Endodermal cell (in vitro differentiated cells): ENCODE measurements at regions not wholly inside any gene's neighbourhood (a gene's known extent, or its start where the extent isn't known, plus 50 kb on each side); places are given as distances from the start of the nearest gene placed in this dataset.

ENCODE experiments used
- DNase-seq: peaks from one replicate; pipeline ENCODE4 v3.0.0-alpha.2; 2017
- H3K27ac ChIP-seq: 2 replicates; pipeline ENCODE4 v1.5.1; 2013; ENCODE audit warnings: mild to moderate bottlenecking, low read depth, low read length, moderate library complexity
- H3K27me3 ChIP-seq: 2 replicates; pipeline ENCODE4 v1.6.1; 2013; ENCODE audit warnings: mild to moderate bottlenecking, low read length, moderate library complexity; ENCODE audit not compliant: insufficient read depth, control insufficient read depth, poor library complexity, severe bottlenecking
- H3K36me3 ChIP-seq: 2 replicates; pipeline ENCODE4 v1.7.0; 2013; ENCODE audit warnings: mild to moderate bottlenecking, low read length, moderate library complexity; ENCODE audit not compliant: control insufficient read depth, insufficient read depth
- H3K4me1 ChIP-seq: one replicate; pipeline ENCODE4 v1.7.0; 2013; ENCODE audit warnings: low read length; ENCODE audit not compliant: control insufficient read depth, insufficient read depth
- H3K4me3 ChIP-seq: 2 replicates; pipeline ENCODE4 v1.5.1; 2013; ENCODE audit warnings: mild to moderate bottlenecking, low read length, moderate library complexity
- H3K9ac ChIP-seq: 2 replicates; pipeline ENCODE4 v1.6.1; 2013; ENCODE audit warnings: mild to moderate bottlenecking, low read length, moderate library complexity; ENCODE audit not compliant: poor library complexity, severe bottlenecking; ENCODE audit errors: extremely low read depth
- H3K9me3 ChIP-seq: 2 replicates; pipeline ENCODE4 v1.6.1; 2013; ENCODE audit warnings: mild to moderate bottlenecking, low read length, moderate library complexity; ENCODE audit not compliant: control insufficient read depth
- H3K27ac Mint-ChIP-seq: 2 replicates; pipeline ENCODE4 v1.8.0; 2020; ENCODE audit warnings: mixed read lengths
- H3K27me3 Mint-ChIP-seq: 2 replicates; pipeline ENCODE4 v1.8.0; 2021; ENCODE audit warnings: mild to moderate bottlenecking, mixed read lengths; ENCODE audit not compliant: insufficient read depth
- H3K36me3 Mint-ChIP-seq: 2 replicates; pipeline ENCODE4 v1.8.0; 2020; ENCODE audit warnings: low read depth, mixed read lengths
- H3K4me1 Mint-ChIP-seq: 2 replicates; pipeline ENCODE4 v1.8.0; 2020; ENCODE audit warnings: mixed read lengths
- H3K4me3 Mint-ChIP-seq: 2 replicates; pipeline ENCODE4 v1.8.0; 2020; ENCODE audit warnings: mild to moderate bottlenecking, moderate library complexity, mixed read lengths
- H3K9me3 Mint-ChIP-seq: 2 replicates; pipeline ENCODE4 v1.8.0; 2020; ENCODE audit warnings: mild to moderate bottlenecking, mixed read lengths
- WGBS, 2 experiments: methylation state at CpG; one replicate each; pipeline versions ENCODE4 v1.1.5 to v1.1.7; 2013; ENCODE audit warnings: missing lambda C conversion rate in 2 of 2, mixed read lengths in 1 of 2; ENCODE audit not compliant: insufficient coverage in 1 of 2, insufficient read length in 1 of 2; 5-methylcytosine and 5-hydroxymethylcytosine counted together
- TF ChIP-seq, protein P1 (sequence below): fragments of 200-600 bp; sonication (generic); conservative IDR thresholded peaks from 2 replicates; pipeline ENCODE4 v1.5.0; 2021; ENCODE audit warnings: antibody characterized with exemption, mild to moderate bottlenecking

DNA sequence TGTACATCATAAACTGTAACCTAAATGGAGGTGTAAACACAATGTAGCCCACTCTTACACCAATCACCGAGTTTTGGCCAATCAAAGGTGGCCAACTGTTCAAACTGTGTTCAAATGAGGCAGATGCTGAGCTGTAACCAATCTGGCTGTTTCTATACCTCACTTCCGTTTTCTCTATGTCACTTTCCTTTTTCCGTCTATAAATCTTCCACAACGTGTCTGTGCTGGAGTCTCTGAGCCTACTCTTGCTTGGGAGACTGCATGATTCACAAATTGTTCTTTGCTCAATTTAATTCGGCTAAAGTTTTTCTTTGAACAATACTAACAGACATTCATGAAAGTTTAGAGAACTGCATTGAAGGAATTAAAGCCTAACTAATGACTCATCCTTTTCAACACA, 547.1 kb upstream of the USP15 start:
- H3K27me3 ChIP-seq = no peaks in the 10 kb centered on the region
- Mint-ChIP-seq H3K27ac (no peak overlapping the region), H3K36me3 (no peaks in the 10 kb centered on the region), H3K27me3 (no peaks in the 10 kb centered on the region), H3K4me3 (no peak overlapping the region), H3K9me3 (no peaks in the 10 kb centered on the region), H3K4me1 (peaks cover 3% of the 10 kb centered on the region)
- H3K9ac ChIP-seq = no peak overlapping the region
- H3K36me3 ChIP-seq = no peaks in the 10 kb centered on the region
- TF ChIP-seq, protein P1, sequence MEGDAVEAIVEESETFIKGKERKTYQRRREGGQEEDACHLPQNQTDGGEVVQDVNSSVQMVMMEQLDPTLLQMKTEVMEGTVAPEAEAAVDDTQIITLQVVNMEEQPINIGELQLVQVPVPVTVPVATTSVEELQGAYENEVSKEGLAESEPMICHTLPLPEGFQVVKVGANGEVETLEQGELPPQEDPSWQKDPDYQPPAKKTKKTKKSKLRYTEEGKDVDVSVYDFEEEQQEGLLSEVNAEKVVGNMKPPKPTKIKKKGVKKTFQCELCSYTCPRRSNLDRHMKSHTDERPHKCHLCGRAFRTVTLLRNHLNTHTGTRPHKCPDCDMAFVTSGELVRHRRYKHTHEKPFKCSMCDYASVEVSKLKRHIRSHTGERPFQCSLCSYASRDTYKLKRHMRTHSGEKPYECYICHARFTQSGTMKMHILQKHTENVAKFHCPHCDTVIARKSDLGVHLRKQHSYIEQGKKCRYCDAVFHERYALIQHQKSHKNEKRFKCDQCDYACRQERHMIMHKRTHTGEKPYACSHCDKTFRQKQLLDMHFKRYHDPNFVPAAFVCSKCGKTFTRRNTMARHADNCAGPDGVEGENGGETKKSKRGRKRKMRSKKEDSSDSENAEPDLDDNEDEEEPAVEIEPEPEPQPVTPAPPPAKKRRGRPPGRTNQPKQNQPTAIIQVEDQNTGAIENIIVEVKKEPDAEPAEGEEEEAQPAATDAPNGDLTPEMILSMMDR = no peak
- H3K9me3 ChIP-seq = no peaks in the 10 kb centered on the region
- no peaks in the 10 kb centered on the region for H3K4me1 ChIP-seq
- no peak overlapping the region for H3K27ac ChIP-seq
- no peak for DNase-seq
- 91 to 94% methylated on average over 3 to 5 of the region's 5 CpGs for WGBS, 2 experiments
- H3K4me3 ChIP-seq = no peak overlapping the region

DNA sequence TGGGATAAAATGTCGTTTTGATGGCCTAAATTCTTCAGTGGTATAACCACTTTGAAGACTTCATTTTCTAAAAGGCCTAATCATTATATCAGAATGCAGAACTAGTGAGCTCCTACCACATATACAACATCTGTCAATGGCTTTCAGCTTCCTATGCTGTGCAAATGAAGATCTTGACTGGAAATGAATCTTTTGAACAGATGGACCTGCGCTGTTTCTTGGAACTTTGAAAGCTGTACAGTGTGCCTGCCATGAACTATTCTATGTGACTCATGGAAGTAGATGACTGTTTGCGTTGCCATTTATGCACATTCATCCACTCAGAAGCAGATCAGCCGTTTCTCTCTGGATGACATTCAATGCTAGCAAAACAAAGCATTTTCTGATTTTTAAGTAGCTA, 542.2 kb upstream of the USP15 start:
- WGBS, 2 experiments = 94% methylated on average over 3 to 4 of the region's 4 CpGs
- H3K9me3 Mint-ChIP-seq = no peaks in the 10 kb centered on the region

GRCh38 chr12:61739925-61740324, 520.3 kb upstream of the USP15 start:
- DNase-seq = no peak
- no peak overlapping the region for H3K27ac Mint-ChIP-seq
- H3K27me3 ChIP-seq = no peaks in the 10 kb centered on the region
- H3K4me1 Mint-ChIP-seq = no peaks in the 10 kb centered on the region
- no peaks in the 10 kb centered on the region for H3K36me3 Mint-ChIP-seq
- no peaks in the 10 kb centered on the region for H3K36me3 ChIP-seq
- no peaks in the 10 kb centered on the region for H3K9me3 ChIP-seq
- H3K4me3 Mint-ChIP-seq = no peak overlapping the region
- H3K27me3 Mint-ChIP-seq = no peaks in the 10 kb centered on the region
- TF ChIP-seq, protein P1 = no peak
- no peaks in the 10 kb centered on the region for H3K9me3 Mint-ChIP-seq
- H3K9ac ChIP-seq = no peak overlapping the region
- H3K4me3 ChIP-seq = no peak overlapping the region
- no peak overlapping the region for H3K27ac ChIP-seq
- WGBS, 2 experiments = 94 to 100% methylated on average over 1 of the region's 1 CpG
- H3K4me1 ChIP-seq = no peaks in the 10 kb centered on the region

More for the DNA sequence above, 542.2 kb upstream of the USP15 start:
- Histone ChIP-seq H3K36me3 (no peaks in the 10 kb centered on the region), H3K27ac (no peak overlapping the region), H3K4me1 (peaks cover 8% of the 10 kb centered on the region), H3K9ac (no peak overlapping the region), H3K27me3 (no peaks in the 10 kb centered on the region), H3K4me3 (no peak overlapping the region), H3K9me3 (no peaks in the 10 kb centered on the region)
- Mint-ChIP-seq H3K36me3 (no peaks in the 10 kb centered on the region), H3K4me3 (no peak overlapping the region), H3K27me3 (no peaks in the 10 kb centered on the region), H3K4me1 (peaks cover 9% of the 10 kb centered on the region), H3K27ac (no peak overlapping the region)
- TF ChIP-seq, protein P1 = no peak
- no peak for DNase-seq
